IMR-90 (cell line): ENCODE measurements at regions not wholly inside any gene's neighbourhood (a gene's known extent, or its start where the extent isn't known, plus 50 kb on each side); places are given as distances from the start of the nearest gene placed in this dataset.

Experiments used
- ATAC-seq: fragments of 200-7000 bp; cut with Tn5 transposase; 2 replicates; pipeline ENCODE4 v1.9.1; 2020; ENCODE audit warnings: low read depth, mild to moderate bottlenecking, moderate library complexity
- BruUV-seq: library from RNA; stranded (reverse); fragments of 400-500 nt; replicated peaks from 2 replicates; lab custom pipeline; 2021; lab: Mats Ljungman, UMichigan
- CTCF ChIA-PET: fragments of 300-600 bp; formaldehyde crosslinking; extraction: SDS; loops from one replicate; lab custom pipeline; 2021; ENCODE audit warnings: antibody characterized with exemption; lab: Yijun Ruan, JAX
- POLR2A ChIA-PET: fragments of 300-600 bp; sonication (Branson Sonifier 250); formaldehyde crosslinking; loops from one replicate; lab custom pipeline; 2022; ENCODE audit warnings: antibody characterized with exemption; ENCODE audit not compliant: unreplicated experiment; lab: Charles Lee
- DNase-seq: peaks from one replicate; pipeline ENCODE4 v3.0.0; 2013
- H2AFZ ChIP-seq: replicated peaks from 2 replicates; pipeline ENCODE3; 2013; ENCODE audit warnings: low read length, mild to moderate bottlenecking; ENCODE audit not compliant: poor library complexity
- H2AK5ac ChIP-seq: 2 replicates; pipeline ENCODE4 v1.6.1; 2013; ENCODE audit warnings: low read depth, low read length, inconsistent platforms
- H2AK9ac ChIP-seq: replicated peaks from 2 replicates; pipeline ENCODE3; 2013; ENCODE audit warnings: mild to moderate bottlenecking, low read depth, low read length, moderate library complexity; ENCODE audit not compliant: poor library complexity
- H2BK120ac ChIP-seq: 2 replicates; pipeline ENCODE4 v1.6.1; 2013; ENCODE audit warnings: low read depth, low read length, inconsistent platforms
- H2BK15ac ChIP-seq: 3 replicates; pipeline ENCODE4 v1.6.1; 2013; ENCODE audit warnings: low read depth, low read length, inconsistent platforms
- H2BK20ac ChIP-seq: 2 replicates; pipeline ENCODE4 v1.6.1; 2013; ENCODE audit warnings: low read depth, mild to moderate bottlenecking, inconsistent platforms, low read length, moderate library complexity
- H2BK5ac ChIP-seq: 2 replicates; pipeline ENCODE4 v1.6.1; 2013; ENCODE audit warnings: mild to moderate bottlenecking, low read depth, low read length, inconsistent platforms; ENCODE audit not compliant: poor library complexity, severe bottlenecking
- H3K14ac ChIP-seq: replicated peaks from 2 replicates; pipeline ENCODE4 v1.6.1; 2013; ENCODE audit warnings: low read depth, low read length, inconsistent platforms
- H3K18ac ChIP-seq: 2 replicates; pipeline ENCODE4 v1.6.1; 2013; ENCODE audit warnings: low read depth, low read length, control low read depth
- H3K23ac ChIP-seq: 2 replicates; pipeline ENCODE4 v1.6.1; 2013; ENCODE audit warnings: low read depth, low read length, inconsistent platforms
- H3K27ac ChIP-seq: 2 replicates; pipeline ENCODE4 v1.5.1; 2013; ENCODE audit warnings: mild to moderate bottlenecking, control low read depth, low read length; ENCODE audit not compliant: insufficient read depth
- H3K27me3 ChIP-seq: 2 replicates; pipeline ENCODE4 v1.6.1; 2013; ENCODE audit warnings: low read length; ENCODE audit not compliant: control insufficient read depth, insufficient read depth
- H3K36me3 ChIP-seq: 2 replicates; pipeline ENCODE4 v1.6.1; 2013; ENCODE audit warnings: low read length, mixed read lengths; ENCODE audit not compliant: control insufficient read depth, insufficient read depth
- H3K4ac ChIP-seq: 2 replicates; pipeline ENCODE4 v1.6.1; 2013; ENCODE audit warnings: low read depth, low read length, inconsistent platforms
- H3K4me1 ChIP-seq: 2 replicates; pipeline ENCODE4 v1.6.1; 2013; ENCODE audit warnings: low read length, mixed read lengths; ENCODE audit not compliant: control insufficient read depth, insufficient read depth
- H3K4me2 ChIP-seq: 2 replicates; pipeline ENCODE4 v1.6.1; 2013; ENCODE audit warnings: low read depth, mild to moderate bottlenecking, control low read depth, low read length, moderate library complexity
- H3K4me3 ChIP-seq: 2 replicates; pipeline ENCODE4 v1.5.1; 2013; ENCODE audit warnings: low read depth, mild to moderate bottlenecking, control low read depth, low read length, moderate library complexity; ENCODE audit not compliant: insufficient read depth
- H3K56ac ChIP-seq: 2 replicates; pipeline ENCODE4 v1.6.1; 2013; ENCODE audit warnings: low read length, inconsistent platforms; ENCODE audit not compliant: insufficient read depth; ENCODE audit errors: extremely low read depth
- H3K79me1 ChIP-seq, 2 experiments: 2 replicates each; pipeline ENCODE4 v1.6.1; 2013; ENCODE audit warnings: low read length in 2 of 2, inconsistent platforms in 1 of 2, low read depth in 1 of 2
- H3K9ac ChIP-seq: 2 replicates; pipeline ENCODE4 v1.6.1; 2013; ENCODE audit warnings: low read depth, low read length, control low read depth
- H3K9me1 ChIP-seq: 2 replicates; pipeline ENCODE4 v1.6.1; 2013; ENCODE audit warnings: low read length, inconsistent platforms; ENCODE audit not compliant: insufficient read depth
- H3K9me3 ChIP-seq: 2 replicates; pipeline ENCODE4 v1.6.1; 2013; ENCODE audit warnings: low read length; ENCODE audit not compliant: control insufficient read depth, insufficient read depth
- H4K20me1 ChIP-seq: 2 replicates; pipeline ENCODE4 v1.6.1; 2013; ENCODE audit warnings: low read length, inconsistent platforms; ENCODE audit not compliant: insufficient read depth
- H4K5ac ChIP-seq: 2 replicates; pipeline ENCODE4 v1.6.1; 2013; ENCODE audit warnings: mild to moderate bottlenecking, low read depth, low read length, control low read depth
- H4K8ac ChIP-seq, 2 experiments: 2 replicates each; pipeline ENCODE4 v1.6.1; 2013; ENCODE audit warnings: low read depth in 2 of 2, low read length in 2 of 2, control low read depth in 1 of 2, inconsistent platforms in 1 of 2
- H4K91ac ChIP-seq: 2 replicates; pipeline ENCODE4 v1.6.1; 2013; ENCODE audit warnings: low read depth, low read length, inconsistent platforms; ENCODE audit not compliant: insufficient read depth
- CTCF ChIP-seq: conservative IDR thresholded peaks from 2 replicates; pipeline ENCODE4 v1.5.1; 2012; ENCODE audit warnings: mild to moderate bottlenecking, low read depth, low read length, improper control_type of control experiment
- ELK1 ChIP-seq: fragments of 150-350 bp; IDR thresholded peaks from 2 replicates; pipeline ENCODE4 v1.6.1; 2016; ENCODE audit warnings: low read depth, mild to moderate bottlenecking, low read length, moderate library complexity, borderline replicate concordance
- MAFK ChIP-seq: IDR thresholded peaks from 2 replicates; pipeline ENCODE4 v1.6.1; 2012; ENCODE audit warnings: low read depth, low read length, improper control_type of control experiment
- MXI1 ChIP-seq: IDR thresholded peaks from 2 replicates; pipeline ENCODE4 v1.6.1; 2012; ENCODE audit warnings: low read depth, mild to moderate bottlenecking, low read length, moderate library complexity, borderline replicate concordance
- RAD21 ChIP-seq: IDR thresholded peaks from 2 replicates; pipeline ENCODE4 v1.6.1; 2012; ENCODE audit warnings: low read length, improper control_type of control experiment
- RCOR1 ChIP-seq: IDR thresholded peaks from 2 replicates; pipeline ENCODE4 v1.6.1; 2012; ENCODE audit warnings: mild to moderate bottlenecking, low read length, improper control_type of control experiment; ENCODE audit not compliant: insufficient replicate concordance
- WGBS, 2 experiments: methylation state at CpG; one replicate each; pipeline versions ENCODE4 v1.1.5 to v1.1.7; 2013; ENCODE audit warnings: missing lambda C conversion rate in 2 of 2; ENCODE audit not compliant: insufficient read length in 1 of 2; ENCODE audit errors: extremely low coverage in 2 of 2; 5-methylcytosine and 5-hydroxymethylcytosine counted together
- dilution Hi-C: fragments of 300-500 bp; cut with HindIII; formaldehyde crosslinking; loops from one replicate; pipeline ENCODE4 v1.14.3; 2018; ENCODE audit warnings: low sequenced_read_pairs; ENCODE audit not compliant: unreplicated experiment
- in situ Hi-C: fragments of 300-500 bp; cut with MboI; formaldehyde crosslinking; loops from 3 replicates; pipeline ENCODE4 v1.14.3; 2019; ENCODE audit warnings: low sequenced_read_pairs, inconsistent platforms, mixed read lengths
- intact Hi-C: fragments of 100-400 bp; cut with micrococcal nuclease; formaldehyde crosslinking; loops from 2 replicates; pipeline ENCODE4 v1.10.0; 2022

GRCh38 chr3:78130741-78131290 lies 1090.9 kb downstream of the ROBO2 start:
- Histone ChIP-seq H3K56ac (no peak overlapping the region), H3K4me1 (no peaks in the 10 kb centered on the region), H3K27ac (no peak overlapping the region), H3K36me3 (no peaks in the 10 kb centered on the region), H2BK15ac (no peak overlapping the region), H2AK5ac (no peak overlapping the region), H4K91ac (no peak overlapping the region), H4K8ac (no peak overlapping the region), H2AK9ac (no peak overlapping the region), H4K20me1 (no peaks in the 10 kb centered on the region), H3K9me1 (no peaks in the 10 kb centered on the region), H2BK5ac (no peak overlapping the region), H3K18ac (no peak overlapping the region), H3K4me3 (no peak overlapping the region), H3K4me2 (no peak overlapping the region), H3K14ac (no peak overlapping the region), H2BK120ac (no peak overlapping the region), H3K9me3 (no peaks in the 10 kb centered on the region), H3K9ac (no peak overlapping the region), H3K4ac (no peak overlapping the region), H3K79me1 (no peaks in the 10 kb centered on the region), H3K27me3 (no peaks in the 10 kb centered on the region), H2BK20ac (no peak overlapping the region), H2AFZ (no peak overlapping the region), H3K23ac (no peak overlapping the region), H4K5ac (no peak overlapping the region)
- POLR2A ChIA-PET, result no interaction called here
- DNase-seq (no peak), ATAC-seq (no peak)
- dilution Hi-C loops (no loop called here), intact Hi-C loops (no loop called here), in situ Hi-C loops (no loop called here)
- no TSS peak for BruUV-seq
- TF ChIP-seq RCOR1 (no peak), MXI1 (no peak), ELK1 (no peak), CTCF (no peak), MAFK (no peak), RAD21 (no peak)
- no CpG with 5 or more reads among the region's 4 CpGs for WGBS, 2 experiments
- CTCF ChIA-PET, result interaction anchor here (1.3 kb wide), 1 partner anchor 10 kb away, joined by 4 read pairs; no protein-coding TSS in a partner anchor
